ENCODE measurements at regions not wholly inside any gene's neighbourhood (a gene's known extent, or its start where the extent isn't known, plus 50 kb on each side); places are given as distances from the start of the nearest gene placed in this dataset.

- H2BK20ac ChIP-seq (ENCODE audit: low read depth, low read length, poor library complexity, severe bottlenecking): no peak overlapping the region
- no peaks in the 10 kb centered on the region for H3K4me1 ChIP-seq (ENCODE audit: insufficient read depth, low read length)
- no peak overlapping the region for H3K4ac ChIP-seq (ENCODE audit: low read depth, low read length)
- H3K4me2 ChIP-seq (ENCODE audit: insufficient read depth, insufficient read length, low read length): no peak overlapping the region
- no peak overlapping the region for H2BK15ac ChIP-seq (ENCODE audit: low read depth, low read length)
- H3K23ac ChIP-seq (ENCODE audit: insufficient read length, low read depth, low read length): no peak overlapping the region
- no peak overlapping the region for H2BK5ac ChIP-seq (ENCODE audit: insufficient read length, low read length)
- H3T11ph ChIP-seq (ENCODE audit: low read length): no peak overlapping the region
- H4K91ac ChIP-seq (ENCODE audit: insufficient read length, low read depth, low read length): no peak overlapping the region
- no peak overlapping the region for H2BK120ac ChIP-seq (ENCODE audit: low read depth, low read length, poor library complexity, severe bottlenecking)
- no peak overlapping the region for H3K18ac ChIP-seq (ENCODE audit: insufficient read length, low read depth, low read length)
- no peak overlapping the region for H2BK12ac ChIP-seq (ENCODE audit: insufficient read length, low read depth, low read length)
- no peak overlapping the region for H3K56ac ChIP-seq (ENCODE audit: insufficient read length, low read depth, low read length)
- H3K4me3 Mint-ChIP-seq: no peak overlapping the region
- H3K27ac ChIP-seq (ENCODE audit: insufficient read length, low read depth, low read length): no peak overlapping the region
- TF ChIP-seq CTCF (conservative IDR thresholded peaks at IDR 0.05): no peak
- WGBS (ENCODE audit: extremely low coverage, insufficient read length, low lambda C conversion rate): no CpG with 5 or more reads among the region's 2 CpGs
- peaks cover 3% of the 10 kb centered on the region for H3K27me3 Mint-ChIP-seq (ENCODE audit: low read depth)
- H3K9me3 Mint-ChIP-seq: no peaks in the 10 kb centered on the region
- H3K27me3 ChIP-seq (ENCODE audit: insufficient read depth, low read length): peaks cover 1% of the 10 kb centered on the region; the same call in 1 of the 2 replicates
- H3K79me1 ChIP-seq (ENCODE audit: insufficient read depth, low read depth, low read length, poor library complexity, severe bottlenecking): no peaks in the 10 kb centered on the region
- H3K4me1 Mint-ChIP-seq: peaks cover 31 to 35% of the 10 kb centered on the region in 2 experiments
- DNase-seq: no peak
- no peak overlapping the region for H3K27ac Mint-ChIP-seq
- H4K5ac ChIP-seq (ENCODE audit: insufficient read length, low read depth, low read length): no peak overlapping the region
- H2AFZ ChIP-seq (ENCODE audit: low read length): no peak overlapping the region
- H3K9me3 ChIP-seq (ENCODE audit: control insufficient read depth, low read depth, low read length): no peaks in the 10 kb centered on the region
- no peak overlapping the region for H4K8ac ChIP-seq (replicated peaks; ENCODE audit: insufficient read length, low read depth, low read length)
- no peak overlapping the region for H3K14ac ChIP-seq (ENCODE audit: insufficient read depth, low read length)
- no peak overlapping the region for H2AK5ac ChIP-seq (ENCODE audit: insufficient read length, low read length)
- H3K79me2 ChIP-seq (ENCODE audit: insufficient read depth, low read length): no peaks in the 10 kb centered on the region
- no peak overlapping the region for H3K9ac ChIP-seq (ENCODE audit: extremely low read depth, insufficient read length, low read length)
- no peaks in the 10 kb centered on the region for H4K20me1 ChIP-seq (ENCODE audit: control insufficient read depth, insufficient read depth, insufficient read length)
- H3K23me2 ChIP-seq (ENCODE audit: insufficient read length, low read depth, low read length, poor library complexity, severe bottlenecking): no peaks in the 10 kb centered on the region
- peaks cover 0 to 4% (median 0%) of the 10 kb centered on the region in 3 experiments; a peak in 1 of 7 replicates for H3K36me3 Mint-ChIP-seq (ENCODE audit: insufficient read depth in 1 of 3, low read depth in 3 of 3)
Observed at GRCh38 chr14:56878766-56879165, 68.5 kb upstream of the OTX2 start.

All from H9 (cell line).